ENCODE measurements at regions not wholly inside any gene's neighbourhood (a gene's known extent, or its start where the extent isn't known, plus 50 kb on each side); places are given as distances from the start of the nearest gene placed in this dataset.

- intact Hi-C loops (cut with micrococcal nuclease): no loop called here
- no TSS peak for BruUV-seq (replicated peaks)
- no peaks in the 10 kb centered on the region for H3K79me2 ChIP-seq (ENCODE audit: control insufficient read depth, insufficient read depth, low read length)
- in situ Hi-C loops (cut with MboI): no loop called here
- no peak overlapping the region for H3K4me3 ChIP-seq
- 0% methylated on average over 1 of the region's 1 CpG for WGBS (ENCODE audit: insufficient coverage, low coverage, missing lambda C conversion rate)
- no peaks in the 10 kb centered on the region for H3K9me1 ChIP-seq (ENCODE audit: control insufficient read depth, insufficient read depth, low read length)
- no peak overlapping the region for H3K27ac ChIP-seq (ENCODE audit: extremely low read depth, low read depth, low read length)
- H3K4me2 ChIP-seq (ENCODE audit: insufficient read depth, low read length): no peak overlapping the region
- ChIA-PET POLR2A (no interaction called here), CTCF (ENCODE audit: low intra/inter-chr PET ratio) (interaction anchor here (0.6 kb wide), 1 partner anchor 45 kb away, joined by 4 read pairs; no protein-coding TSS in a partner anchor)
- H3K9ac ChIP-seq (ENCODE audit: insufficient read depth in 1 of 2, low read depth in 2 of 2, low read length in 2 of 2): no peak overlapping the region
- H3K27me3 ChIP-seq (ENCODE audit: control insufficient read depth in 2 of 2, insufficient read depth in 2 of 2, low read length in 2 of 2): no peaks in the 10 kb centered on the region
- no peaks in the 10 kb centered on the region for H3K36me3 ChIP-seq (ENCODE audit: control insufficient read depth, insufficient read depth, low read length)
- H2AFZ ChIP-seq (ENCODE audit: low read depth, low read length): no peak overlapping the region
- no peaks in the 10 kb centered on the region for H3K4me1 ChIP-seq (replicated peaks in 1 of 2; ENCODE audit: control insufficient read depth in 2 of 2, insufficient read depth in 2 of 2, low read length in 2 of 2)
- no peaks in the 10 kb centered on the region for H3K9me3 ChIP-seq (replicated peaks; ENCODE audit: control insufficient read depth, insufficient read depth, low read depth, low read length)
- no peak for DNase-seq (ENCODE audit: extremely low read depth in 1 of 4, low spot score in 3 of 4)
- ATAC-seq: no peak
- FAIRE-seq: no peak
- no peak for TF ChIP-seq ATF1 (CRISPR knock-in tag; IDR thresholded peaks at IDR 0.05)
- no peak for TF ChIP-seq ATF1 (tag; IDR thresholded peaks at IDR 0.05)
- TF ChIP-seq RBM22 (IDR thresholded peaks at IDR 0.05; ENCODE audit: low read depth, low read length, poor library complexity, severe bottlenecking): no peak
- no peak for TF ChIP-seq ZNF347 (CRISPR knock-in tag; IDR thresholded peaks at IDR 0.05; ENCODE audit: low read depth)
- no peak for TF ChIP-seq CBFA2T2 (conservative IDR thresholded peaks at IDR 0.05)
- no peak for TF ChIP-seq HDAC1 (IDR thresholded peaks at IDR 0.05)
- no peak for TF ChIP-seq XRCC4 (IDR thresholded peaks at IDR 0.05; ENCODE audit: extremely low read depth, insufficient read depth, insufficient read length)
- no peaks in the 10 kb centered on the region for H4K20me1 ChIP-seq (replicated peaks; ENCODE audit: control insufficient read depth, insufficient read depth, low read length)
Observed at GRCh38 chr9:13885258-13885657, 428.7 kb downstream of the NFIB start.

GRCh38 chr9:13879981-13880380, 434.0 kb downstream of the NFIB start:
- no peak overlapping the region for H3K9ac ChIP-seq (ENCODE audit: insufficient read depth in 1 of 2, low read depth in 2 of 2, low read length in 2 of 2)
- H3K9me3 ChIP-seq (replicated peaks; ENCODE audit: control insufficient read depth, insufficient read depth, low read depth, low read length): no peaks in the 10 kb centered on the region
- ATAC-seq (no peak), FAIRE-seq (no peak), DNase-seq (ENCODE audit: extremely low read depth in 1 of 4, low spot score in 3 of 4) (no peak)
- H2AFZ ChIP-seq (ENCODE audit: low read depth, low read length): no peak overlapping the region
- BruUV-seq (replicated peaks): no TSS peak
- H3K4me2 ChIP-seq (ENCODE audit: insufficient read depth, low read length): no peak overlapping the region
- no peaks in the 10 kb centered on the region for H4K20me1 ChIP-seq (replicated peaks; ENCODE audit: control insufficient read depth, insufficient read depth, low read length)
- no peak for TF ChIP-seq POLR3A (IDR thresholded peaks at IDR 0.05; ENCODE audit: borderline replicate concordance, extremely low read depth, insufficient read depth, insufficient read length)
- no peak for TF ChIP-seq NELFE (IDR thresholded peaks at IDR 0.05; ENCODE audit: insufficient read depth, insufficient read length)
- no peak for TF ChIP-seq ZNF232 (CRISPR knock-in tag; IDR thresholded peaks at IDR 0.05)
- TF ChIP-seq NONO (IDR thresholded peaks at IDR 0.05; ENCODE audit: low read depth in 2 of 2, low read length in 1 of 2): no peak
- TF ChIP-seq NCOA2 (IDR thresholded peaks at IDR 0.05; ENCODE audit: partially characterized antibody in 2 of 2): no peak
- no peak for TF ChIP-seq TFAM (CRISPR knock-in tag; conservative IDR thresholded peaks at IDR 0.05)
- no peaks in the 10 kb centered on the region for H3K36me3 ChIP-seq (ENCODE audit: control insufficient read depth, insufficient read depth, low read length)
- 0% methylated on average over 1 of the region's 1 CpG for WGBS (ENCODE audit: insufficient coverage, low coverage, missing lambda C conversion rate)
- H3K4me3 ChIP-seq: no peak overlapping the region
- H3K79me2 ChIP-seq (ENCODE audit: control insufficient read depth, insufficient read depth, low read length): no peaks in the 10 kb centered on the region
- intact Hi-C loops (cut with micrococcal nuclease) (no loop called here), in situ Hi-C loops (cut with MboI) (no loop called here)
- H3K27ac ChIP-seq (ENCODE audit: extremely low read depth, low read depth, low read length): no peak overlapping the region
- CTCF ChIA-PET (ENCODE audit: low intra/inter-chr PET ratio): no interaction called here
- POLR2A ChIA-PET: no interaction called here
- no peaks in the 10 kb centered on the region for H3K9me1 ChIP-seq (ENCODE audit: control insufficient read depth, insufficient read depth, low read length)
- no peaks in the 10 kb centered on the region for H3K27me3 ChIP-seq (ENCODE audit: control insufficient read depth in 2 of 2, insufficient read depth in 2 of 2, low read length in 2 of 2)
- no peaks in the 10 kb centered on the region for H3K4me1 ChIP-seq (replicated peaks in 1 of 2; ENCODE audit: control insufficient read depth in 2 of 2, insufficient read depth in 2 of 2, low read length in 2 of 2)

Measured in K562 (cell line).